Left lung (tissue), 4 donors: ENCODE measurements at regions not wholly inside any gene's neighbourhood (a gene's known extent, or its start where the extent isn't known, plus 50 kb on each side); places are given as distances from the start of the nearest gene placed in this dataset.

Experiments used
- ATAC-seq: fragments of 200-7000 bp; cut with Tn5 transposase; one replicate; pipeline ENCODE4 v1.9.1; 2020; ENCODE audit warnings: moderate library complexity
- DNase-seq, 4 donors: peaks; one replicate each; pipeline ENCODE4 v3.0.0-alpha.2; 2013 to 2020
- H3K27ac ChIP-seq, 2 donors: fragments of 200-600 bp; sonication (generic) in 1 of 2; one replicate each; pipeline versions ENCODE4 v1.5.0 to v1.8.0; 2020 to 2021
- H3K27me3 ChIP-seq, 2 donors: fragments of 200-600 bp; sonication (generic) in 1 of 2; one replicate each; pipeline versions ENCODE4 v1.5.0 to v1.8.0; 2020 to 2021
- H3K36me3 ChIP-seq, 2 donors: fragments of 200-600 bp; sonication (generic) in 1 of 2; one replicate each; pipeline versions ENCODE4 v1.5.0 to v1.8.0; 2020 to 2021
- H3K4me1 ChIP-seq, 2 donors: fragments of 200-600 bp; one replicate each; pipeline ENCODE4 v1.8.0; 2021
- H3K4me3 ChIP-seq, 2 donors: fragments of 200-600 bp; sonication (generic) in 1 of 2; one replicate each; pipeline versions ENCODE4 v1.5.0 to v1.8.0; 2020 to 2021; ENCODE audit warnings: mild to moderate bottlenecking in 1 of 2
- H3K9me3 ChIP-seq, 2 donors: fragments of 200-600 bp; sonication (generic) in 1 of 2; one replicate each; pipeline versions ENCODE4 v1.5.0 to v1.8.0; 2020 to 2021
- CTCF ChIP-seq, 2 donors: fragments of 200-600 bp; sonication (generic) in 1 of 2; IDR thresholded peaks; one replicate each; pipeline versions ENCODE4 v1.5.0 to v1.8.0; 2021; ENCODE audit warnings: antibody characterized with exemption in 2 of 2
- intact Hi-C, 2 donors: fragments of 100-400 bp; cut with DNase I; formaldehyde crosslinking; loops; one replicate each; pipeline versions ENCODE4 v1.11.2 to v1.14.2; 2022
- donor health status: DM: no; HTN: yes; CAD: no.
- donor health status: DM: no; HTN: no; CAD: no.

DNA sequence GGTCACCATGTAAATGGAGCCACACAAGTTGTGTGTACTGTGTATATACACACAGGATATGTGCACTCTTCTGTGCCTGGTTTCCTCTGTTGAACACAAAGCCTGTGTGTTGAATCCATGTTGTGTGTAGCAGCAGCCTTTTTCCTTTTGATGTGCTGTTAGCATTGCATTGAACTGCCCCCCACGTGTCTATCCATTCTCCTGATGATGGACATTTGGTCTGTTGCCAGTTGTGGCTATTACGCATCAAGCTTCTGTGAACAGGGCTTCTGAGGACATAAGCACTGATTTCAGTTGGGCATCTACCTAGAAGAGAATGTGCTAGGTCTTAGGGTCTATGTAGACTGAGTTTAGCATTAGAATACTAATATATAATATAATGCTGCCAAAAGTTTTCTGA lies 77.4 kb downstream of the LSM3 start:
- DNase-seq (no peak), ATAC-seq (no peak)
- no peak for TF ChIP-seq CTCF (IDR thresholded peaks at IDR 0.05)
- H3K4me1 ChIP-seq, result no peaks in the 10 kb centered on the region
- H3K4me3 ChIP-seq, result no peak overlapping the region
- no peak overlapping the region for H3K27ac ChIP-seq
- no peaks in the 10 kb centered on the region for H3K27me3 ChIP-seq
- no peaks in the 10 kb centered on the region for H3K36me3 ChIP-seq
- intact Hi-C loops, result no loop called here
- no peaks in the 10 kb centered on the region for H3K9me3 ChIP-seq

- ATAC-seq, result no peak
- H3K27ac ChIP-seq, result no peak overlapping the region
- no peaks in the 10 kb centered on the region for H3K27me3 ChIP-seq
- TF ChIP-seq CTCF (IDR thresholded peaks at IDR 0.05), result no peak
- no peaks in the 10 kb centered on the region for H3K4me1 ChIP-seq
- no peaks in the 10 kb centered on the region for H3K36me3 ChIP-seq
- no peaks in the 10 kb centered on the region for H3K9me3 ChIP-seq
- intact Hi-C loops, result no loop called here
- H3K4me3 ChIP-seq, result no peak overlapping the region
- no peak for DNase-seq
Observed at GRCh38 chr3:14256561-14257342, 78.1 kb downstream of the LSM3 start.

GRCh38 chr3:14258906-14259904 lies 80.6 kb downstream of the LSM3 start:
- intact Hi-C loops, result no loop called here
- no peaks in the 10 kb centered on the region for H3K27me3 ChIP-seq
- no peak for ATAC-seq
- H3K27ac ChIP-seq, result no peak overlapping the region
- no peak for TF ChIP-seq CTCF (IDR thresholded peaks at IDR 0.05)
- no peaks in the 10 kb centered on the region for H3K36me3 ChIP-seq
- DNase-seq, result no peak
- no peaks in the 10 kb centered on the region for H3K9me3 ChIP-seq
- no peak overlapping the region for H3K4me3 ChIP-seq
- H3K4me1 ChIP-seq, result no peaks in the 10 kb centered on the region

DNA sequence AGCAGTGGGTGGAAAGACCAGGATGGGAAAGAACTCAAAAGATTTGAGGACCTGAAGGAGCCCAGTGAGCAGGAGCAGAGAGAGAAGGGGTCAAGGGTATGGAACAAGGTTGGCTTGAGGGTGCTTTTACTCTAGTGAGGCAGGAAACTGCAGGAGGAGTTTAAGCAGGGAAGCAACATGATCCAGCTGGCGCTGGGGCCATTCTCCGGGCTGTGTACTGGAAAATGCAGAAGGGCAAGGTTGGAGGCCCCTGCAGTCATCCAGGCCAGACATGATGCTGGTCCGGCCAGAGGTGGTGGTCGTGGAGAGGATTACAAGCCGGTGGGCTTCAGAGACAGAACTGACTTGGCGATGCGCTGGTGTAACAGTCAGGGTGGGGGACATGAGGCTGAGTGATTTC lies 81.8 kb downstream of the LSM3 start:
- H3K27ac ChIP-seq, result no peak overlapping the region
- intact Hi-C loops, result loop anchor here in 1 of 2 donors (5.0 kb wide), 1 partner anchor 207 kb away; no protein-coding TSS in a partner anchor
- no peak overlapping the region for H3K4me3 ChIP-seq
- H3K36me3 ChIP-seq, result no peaks in the 10 kb centered on the region
- H3K27me3 ChIP-seq, result no peaks in the 10 kb centered on the region
- H3K4me1 ChIP-seq, result no peaks in the 10 kb centered on the region
- DNase-seq (no peak), ATAC-seq (no peak)
- TF ChIP-seq CTCF (IDR thresholded peaks at IDR 0.05), result no peak
- H3K9me3 ChIP-seq, result no peaks in the 10 kb centered on the region

- no peak overlapping the region for H3K27ac ChIP-seq
- H3K4me1 ChIP-seq, result no peaks in the 10 kb centered on the region
- no peaks in the 10 kb centered on the region for H3K36me3 ChIP-seq
- intact Hi-C loops, result loop anchor here in 1 of 2 donors (5.0 kb wide), 1 partner anchor 206 kb away; no protein-coding TSS in a partner anchor
- ATAC-seq, result peak; percentile 94
- H3K4me3 ChIP-seq, result no peak overlapping the region
- peaks cover 0 to 1% of the 10 kb centered on the region in 2 donors for H3K27me3 ChIP-seq
- H3K9me3 ChIP-seq, result no peaks in the 10 kb centered on the region
- TF ChIP-seq CTCF (IDR thresholded peaks at IDR 0.05), result peak; percentile 97 to 99
- DNase-seq, result peak; percentile 75 to 94 (median 85)
Observed at GRCh38 chr3:14261229-14261628, 82.6 kb downstream of the LSM3 start.
